Cardiac fibroblast (primary cell): ENCODE measurements at regions not wholly inside any gene's neighbourhood (a gene's known extent, or its start where the extent isn't known, plus 50 kb on each side); places are given as distances from the start of the nearest gene placed in this dataset.

ENCODE experiments used
- DNase-seq, 2 donors: peaks; one replicate each; pipeline versions ENCODE4 v3.0.0 to v3.0.0-alpha.2; 2010; ENCODE audit warnings: low read depth in 2 of 2
- H3K4me3 ChIP-seq, 2 donors: replicated peaks in 1 of 2; 1 replicate in 1 of 2; 2 replicates in 1 of 2; pipeline ENCODE4 v1.5.1; 2011; ENCODE audit warnings: low read depth in 2 of 2, low read length in 2 of 2, mild to moderate bottlenecking in 2 of 2, moderate library complexity in 1 of 2
- TF ChIP-seq, protein P1 (sequence below): IDR thresholded peaks from one replicate; pipeline ENCODE4 v1.5.1; 2011; ENCODE audit warnings: low read depth, mild to moderate bottlenecking, low read length, inconsistent platforms

DNA sequence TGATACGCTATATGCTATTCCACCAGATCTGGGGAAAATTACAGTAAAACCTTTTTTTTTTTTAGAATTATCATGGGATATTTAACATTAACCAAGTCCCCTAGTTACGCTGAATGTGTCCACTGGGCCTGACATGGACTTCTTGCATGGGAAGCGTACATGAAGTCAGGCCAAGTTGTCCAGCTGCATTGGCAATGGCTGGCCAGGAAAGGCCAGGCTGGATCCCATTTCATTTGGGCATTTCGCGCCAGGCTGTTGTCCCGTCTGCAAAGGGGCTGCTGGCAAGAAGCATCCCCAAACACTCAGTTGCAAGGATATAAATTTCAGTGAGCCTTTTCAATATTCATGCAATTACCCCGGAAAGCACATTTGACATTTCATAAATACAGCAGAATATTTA, 933.3 kb downstream of the GRID1 start:
- no peak for DNase-seq
- no peak overlapping the region for H3K4me3 ChIP-seq
- TF ChIP-seq, protein P1, sequence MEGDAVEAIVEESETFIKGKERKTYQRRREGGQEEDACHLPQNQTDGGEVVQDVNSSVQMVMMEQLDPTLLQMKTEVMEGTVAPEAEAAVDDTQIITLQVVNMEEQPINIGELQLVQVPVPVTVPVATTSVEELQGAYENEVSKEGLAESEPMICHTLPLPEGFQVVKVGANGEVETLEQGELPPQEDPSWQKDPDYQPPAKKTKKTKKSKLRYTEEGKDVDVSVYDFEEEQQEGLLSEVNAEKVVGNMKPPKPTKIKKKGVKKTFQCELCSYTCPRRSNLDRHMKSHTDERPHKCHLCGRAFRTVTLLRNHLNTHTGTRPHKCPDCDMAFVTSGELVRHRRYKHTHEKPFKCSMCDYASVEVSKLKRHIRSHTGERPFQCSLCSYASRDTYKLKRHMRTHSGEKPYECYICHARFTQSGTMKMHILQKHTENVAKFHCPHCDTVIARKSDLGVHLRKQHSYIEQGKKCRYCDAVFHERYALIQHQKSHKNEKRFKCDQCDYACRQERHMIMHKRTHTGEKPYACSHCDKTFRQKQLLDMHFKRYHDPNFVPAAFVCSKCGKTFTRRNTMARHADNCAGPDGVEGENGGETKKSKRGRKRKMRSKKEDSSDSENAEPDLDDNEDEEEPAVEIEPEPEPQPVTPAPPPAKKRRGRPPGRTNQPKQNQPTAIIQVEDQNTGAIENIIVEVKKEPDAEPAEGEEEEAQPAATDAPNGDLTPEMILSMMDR, result no peak

DNA sequence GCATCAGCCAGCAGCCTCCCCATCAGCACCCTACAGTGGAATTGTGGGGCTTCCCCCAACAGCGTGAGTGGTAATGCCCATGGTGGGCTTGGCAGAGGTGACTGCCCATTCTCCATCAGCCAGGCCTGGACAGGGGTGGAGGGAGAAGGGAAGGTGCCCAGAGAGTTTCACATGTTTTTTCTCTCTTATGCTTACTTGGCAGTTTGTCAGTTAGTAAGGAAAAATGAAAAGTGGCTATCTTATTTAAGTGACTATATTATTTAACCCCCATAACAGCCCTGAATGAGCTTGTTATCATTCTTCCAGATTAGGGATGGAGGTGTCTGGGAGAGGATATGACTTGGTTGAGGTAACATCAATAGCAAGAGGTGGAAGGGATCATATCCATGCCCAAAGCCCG, 921.7 kb downstream of the GRID1 start:
- no peak overlapping the region for H3K4me3 ChIP-seq
- no peak for DNase-seq
- TF ChIP-seq, protein P1, result no peak

DNA sequence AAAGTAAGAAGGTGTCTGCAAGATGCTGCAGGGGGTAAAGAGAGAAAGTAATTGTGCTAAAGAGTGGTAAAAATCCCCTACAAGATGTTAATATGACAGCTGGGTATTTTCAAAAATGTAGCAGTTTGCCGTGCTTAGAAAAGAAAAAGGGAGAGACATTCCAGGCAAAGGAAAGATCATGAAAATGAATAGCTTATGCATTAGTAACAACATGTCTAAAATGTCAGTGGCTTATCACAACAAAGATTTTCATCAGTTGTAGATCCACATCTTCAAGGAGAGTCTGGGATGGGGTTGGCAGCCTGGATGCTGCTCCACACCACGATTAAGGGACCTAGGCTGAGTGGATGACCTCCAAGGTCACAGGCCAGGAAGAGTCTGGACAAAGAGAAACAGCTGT, 920.9 kb downstream of the GRID1 start:
- no peak overlapping the region for H3K4me3 ChIP-seq
- TF ChIP-seq, protein P1, result no peak
- no peak for DNase-seq

DNA sequence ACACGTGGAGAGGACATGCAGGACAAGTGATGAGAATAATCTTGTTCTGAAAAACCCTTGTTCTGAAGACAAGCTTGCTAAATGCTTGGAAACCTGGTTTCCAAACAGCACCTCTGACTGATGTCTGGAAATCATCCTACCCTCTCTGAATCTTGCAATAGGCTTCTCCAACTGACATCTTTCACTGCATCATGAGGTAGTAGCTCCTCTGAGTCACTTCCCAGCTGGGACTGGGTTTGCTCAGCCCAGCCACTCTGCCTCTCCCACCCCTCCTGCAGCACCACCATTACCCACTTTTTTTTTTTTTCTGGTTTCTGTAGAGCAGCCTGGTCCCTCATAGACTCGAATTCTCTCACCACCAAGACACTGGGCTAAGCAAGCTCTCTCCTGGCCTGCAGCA, 919.8 kb downstream of the GRID1 start:
- no peak for DNase-seq
- H3K4me3 ChIP-seq, result no peak overlapping the region
- TF ChIP-seq, protein P1, result no peak

DNA sequence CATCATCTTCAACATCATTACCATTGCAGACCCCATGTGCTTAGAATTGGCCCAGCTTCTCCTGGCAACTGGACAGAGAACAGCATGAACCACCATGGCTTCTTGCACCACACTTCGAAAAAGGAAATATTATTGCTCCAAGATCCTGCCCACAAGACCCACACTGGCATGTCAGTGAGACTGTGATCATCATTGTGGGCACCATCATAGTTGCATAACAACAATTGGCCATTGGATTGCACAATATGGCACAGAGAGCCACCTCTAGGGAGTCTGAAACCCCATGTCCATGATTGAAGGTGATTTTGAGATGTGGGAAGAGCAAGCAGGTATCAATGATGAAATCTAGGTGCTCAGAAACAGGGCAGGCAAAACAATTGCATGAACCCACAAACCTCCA, 918.9 kb downstream of the GRID1 start:
- H3K4me3 ChIP-seq, result no peak overlapping the region
- no peak for DNase-seq
- TF ChIP-seq, protein P1, result no peak

DNA sequence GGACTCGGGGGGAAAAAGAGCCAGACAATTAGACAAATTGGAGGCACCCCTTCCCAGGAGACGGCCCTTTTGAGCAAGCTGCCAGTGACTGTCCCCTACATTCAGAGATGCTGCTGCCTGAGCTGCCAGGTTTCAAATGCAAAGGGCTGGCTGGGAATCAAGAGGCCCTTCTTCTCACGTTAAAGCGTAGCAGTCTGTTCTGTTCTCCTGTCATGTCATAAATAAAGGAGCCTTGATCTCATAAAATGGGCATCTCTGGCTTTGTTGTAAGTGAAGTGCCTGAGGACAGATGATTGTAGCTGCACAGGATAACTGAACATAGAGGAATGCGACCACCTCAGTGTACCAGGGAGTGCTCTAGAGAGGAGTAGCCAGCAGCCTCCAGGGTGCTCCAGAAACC, 917.9 kb downstream of the GRID1 start:
- DNase-seq, result no peak
- TF ChIP-seq, protein P1, result no peak
- no peak overlapping the region for H3K4me3 ChIP-seq

DNA sequence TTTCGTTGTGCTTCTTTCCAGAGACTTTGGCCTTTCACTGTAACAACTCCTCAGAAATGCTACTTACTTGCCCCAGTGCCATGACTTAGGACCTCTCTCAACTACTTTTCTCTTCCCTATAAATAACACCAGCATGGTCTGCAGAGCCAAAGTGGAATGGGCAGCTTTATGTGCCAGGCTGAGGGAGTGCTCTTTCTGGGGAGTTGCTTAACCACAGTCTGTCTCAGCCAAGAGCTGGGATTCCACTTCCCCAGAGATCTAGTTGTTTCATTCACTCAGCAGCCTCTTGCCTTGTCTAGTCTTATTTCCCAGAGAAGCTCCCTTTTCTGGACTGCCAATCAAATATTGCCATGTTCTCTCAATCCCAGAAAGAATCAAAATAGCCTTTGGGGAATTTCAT, 912.2 kb downstream of the GRID1 start:
- no peak for DNase-seq

More for the DNA sequence above, 912.2 kb downstream of the GRID1 start:
- no peak overlapping the region for H3K4me3 ChIP-seq
- TF ChIP-seq, protein P1, result no peak
